ENCODE measurements at regions not wholly inside any gene's neighbourhood (a gene's known extent, or its start where the extent isn't known, plus 50 kb on each side); places are given as distances from the start of the nearest gene placed in this dataset.

GRCh38 chr2:58739033-58739432 is 497.9 kb upstream of the FANCL start:
- TF ChIP-seq, protein P1, sequence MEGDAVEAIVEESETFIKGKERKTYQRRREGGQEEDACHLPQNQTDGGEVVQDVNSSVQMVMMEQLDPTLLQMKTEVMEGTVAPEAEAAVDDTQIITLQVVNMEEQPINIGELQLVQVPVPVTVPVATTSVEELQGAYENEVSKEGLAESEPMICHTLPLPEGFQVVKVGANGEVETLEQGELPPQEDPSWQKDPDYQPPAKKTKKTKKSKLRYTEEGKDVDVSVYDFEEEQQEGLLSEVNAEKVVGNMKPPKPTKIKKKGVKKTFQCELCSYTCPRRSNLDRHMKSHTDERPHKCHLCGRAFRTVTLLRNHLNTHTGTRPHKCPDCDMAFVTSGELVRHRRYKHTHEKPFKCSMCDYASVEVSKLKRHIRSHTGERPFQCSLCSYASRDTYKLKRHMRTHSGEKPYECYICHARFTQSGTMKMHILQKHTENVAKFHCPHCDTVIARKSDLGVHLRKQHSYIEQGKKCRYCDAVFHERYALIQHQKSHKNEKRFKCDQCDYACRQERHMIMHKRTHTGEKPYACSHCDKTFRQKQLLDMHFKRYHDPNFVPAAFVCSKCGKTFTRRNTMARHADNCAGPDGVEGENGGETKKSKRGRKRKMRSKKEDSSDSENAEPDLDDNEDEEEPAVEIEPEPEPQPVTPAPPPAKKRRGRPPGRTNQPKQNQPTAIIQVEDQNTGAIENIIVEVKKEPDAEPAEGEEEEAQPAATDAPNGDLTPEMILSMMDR (IDR thresholded peaks at IDR 0.05) = no peak
- TF ChIP-seq EP300 (IDR thresholded peaks at IDR 0.05; ENCODE audit: low read depth) (no peak), POLR2A (IDR thresholded peaks at IDR 0.05) (no peak)

Data from transverse colon (tissue), 3 donors.